H1 (cell line): ENCODE measurements at regions not wholly inside any gene's neighbourhood (a gene's known extent, or its start where the extent isn't known, plus 50 kb on each side); places are given as distances from the start of the nearest gene placed in this dataset.

Source experiments
- ASH2L ChIP-seq: fragments of 200-600, 300-600 bp; sonication (generic); IDR thresholded peaks from one replicate; pipeline ENCODE4 v1.7.1; 2017; ENCODE audit warnings: low read length
- BACH1 ChIP-seq: IDR thresholded peaks from 2 replicates; pipeline ENCODE4 v1.6.1; 2012; ENCODE audit warnings: low read length, improper control_type of control experiment
- BRCA1 ChIP-seq: IDR thresholded peaks from 2 replicates; pipeline ENCODE4 v1.6.1; 2012; ENCODE audit warnings: low read depth, low read length, improper control_type of control experiment
- CEBPB ChIP-seq: IDR thresholded peaks from 2 replicates; pipeline ENCODE4 v1.6.1; 2012; ENCODE audit warnings: low read depth, low read length
- CTBP2 ChIP-seq: IDR thresholded peaks from 2 replicates; pipeline ENCODE4 v1.7.0; 2011; ENCODE audit warnings: borderline replicate concordance, mild to moderate bottlenecking, moderate library complexity, mixed read lengths, low read length; ENCODE audit not compliant: insufficient read depth, insufficient read length
- EZH2 ChIP-seq: fragments of 200-600 bp; sonication (generic); IDR thresholded peaks from 2 replicates; pipeline ENCODE4 v1.7.1; 2012; ENCODE audit warnings: low read depth, mild to moderate bottlenecking, moderate library complexity, low read length, inconsistent platforms; ENCODE audit not compliant: severe bottlenecking
- MAFK ChIP-seq: IDR thresholded peaks from 2 replicates; pipeline ENCODE4 v1.6.1; 2012; ENCODE audit warnings: low read depth, mild to moderate bottlenecking, improper control_type of control experiment, low read length
- TAF1 ChIP-seq: IDR thresholded peaks from 2 replicates; pipeline ENCODE4 v1.6.1; 2011; ENCODE audit warnings: mild to moderate bottlenecking, low read depth, low read length
- ZNF274 ChIP-seq: IDR thresholded peaks from 2 replicates; pipeline ENCODE4 v1.7.0; 2012; ENCODE audit warnings: low read length, borderline replicate concordance; ENCODE audit errors: extremely low read depth

DNA sequence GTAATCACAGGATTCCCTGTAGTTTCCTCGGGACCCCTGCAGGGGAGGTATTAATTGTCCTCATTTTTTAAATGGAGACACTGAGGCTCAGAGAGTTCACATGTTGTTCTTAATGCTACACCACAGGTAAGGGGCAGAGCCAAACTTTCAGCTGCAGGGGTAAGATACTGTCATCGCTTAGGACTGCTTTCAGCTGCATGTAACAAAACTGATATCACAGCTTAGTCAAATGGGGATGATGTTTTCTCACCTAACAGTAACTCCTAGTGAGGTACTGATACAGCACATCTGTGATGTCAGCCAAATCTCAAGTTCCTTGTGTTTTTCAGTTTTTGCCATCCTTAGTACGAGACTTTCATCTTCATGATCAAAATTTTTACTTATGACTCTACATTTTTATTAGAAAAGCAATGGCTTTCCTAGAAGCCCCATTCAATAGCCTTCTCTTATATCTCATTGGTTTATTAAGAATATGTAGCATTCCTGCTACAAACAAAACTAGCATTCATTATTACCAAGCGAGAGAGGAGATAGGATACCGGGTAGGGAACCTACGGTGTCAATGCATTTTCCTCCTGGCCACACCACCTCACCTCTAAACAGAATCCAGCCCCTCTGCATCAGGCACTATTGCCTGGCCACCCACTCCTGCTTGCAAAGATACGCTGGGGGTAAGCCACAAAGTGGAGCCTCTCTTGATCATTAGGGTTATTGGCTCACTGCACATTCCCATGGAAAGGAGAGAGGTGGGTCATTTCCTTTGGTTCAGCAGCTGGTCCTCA, 557.5 kb downstream of the CD83 start (continued):
- TF ChIP-seq ASH2L, result no peak
- no peak for TF ChIP-seq EZH2
- no peak for TF ChIP-seq ZNF274
- TF ChIP-seq TAF1, result no peak
- no peak for TF ChIP-seq MAFK
- TF ChIP-seq CEBPB, result no peak
- no peak for TF ChIP-seq BRCA1
- TF ChIP-seq BACH1, result no peak
- TF ChIP-seq CTBP2, result no peak
